GM23338 (cell line): ENCODE measurements at regions not wholly inside any gene's neighbourhood (a gene's known extent, or its start where the extent isn't known, plus 50 kb on each side); places are given as distances from the start of the nearest gene placed in this dataset.

Experiments used
- ATAC-seq: fragments of 200-7000 bp; cut with Tn5 transposase; 3 replicates; pipeline ENCODE4 v1.9.1; 2020
- DNase-seq: peaks from one replicate; pipeline ENCODE4 v3.0.0-alpha.2; 2015; ENCODE audit warnings: low spot score
- H2AFZ ChIP-seq: fragments of 200-600 bp; sonication (generic); 2 replicates; pipeline ENCODE4 v1.8.0; 2016; ENCODE audit warnings: antibody characterized with exemption, mild to moderate bottlenecking, moderate library complexity
- H3F3A ChIP-seq: fragments of 200-600 bp; sonication (generic); replicated peaks from 2 replicates; pipeline ENCODE4 v1.8.0; 2017; ENCODE audit warnings: antibody characterized with exemption, mixed run types, low read depth
- H3K27ac ChIP-seq: fragments of 200-600 bp; sonication (generic); 2 replicates; pipeline ENCODE4 v1.6.1; 2016; ENCODE audit warnings: low read depth
- H3K27me3 ChIP-seq: fragments of 200-600 bp; sonication (generic); 2 replicates; pipeline ENCODE4 v1.8.0; 2016; ENCODE audit warnings: mild to moderate bottlenecking, mixed run types, moderate library complexity; ENCODE audit not compliant: insufficient read depth
- H3K36me3 ChIP-seq: fragments of 200-600 bp; sonication (generic); 2 replicates; pipeline ENCODE4 v1.8.0; 2016; ENCODE audit warnings: mild to moderate bottlenecking; ENCODE audit not compliant: insufficient read depth
- H3K4me1 ChIP-seq: fragments of 200-600 bp; sonication (generic); 2 replicates; pipeline ENCODE4 v1.8.0; 2016; ENCODE audit warnings: mild to moderate bottlenecking, moderate library complexity; ENCODE audit not compliant: insufficient read depth
- H3K4me2 ChIP-seq: fragments of 200-600 bp; sonication (generic); 2 replicates; pipeline ENCODE4 v1.7.1; 2017; ENCODE audit warnings: mixed run types
- H3K4me3 ChIP-seq: fragments of 200-600 bp; sonication (generic); 2 replicates; pipeline ENCODE4 v1.6.1; 2016; ENCODE audit warnings: mixed run types
- H3K79me2 ChIP-seq: fragments of 200-600 bp; sonication (generic); replicated peaks from 2 replicates; pipeline ENCODE4 v1.8.0; 2017; ENCODE audit warnings: mild to moderate bottlenecking; ENCODE audit not compliant: insufficient read depth
- H3K9me2 ChIP-seq: fragments of 200-600 bp; sonication (generic); 2 replicates; pipeline ENCODE4 v1.8.0; 2017; ENCODE audit not compliant: insufficient read depth
- H4K20me1 ChIP-seq: fragments of 200-600 bp; sonication (generic); replicated peaks from 2 replicates; pipeline ENCODE4 v1.8.0; 2017; ENCODE audit warnings: mild to moderate bottlenecking; ENCODE audit not compliant: insufficient read depth
- H3K27ac Mint-ChIP-seq: 2 replicates; pipeline ENCODE4 v1.8.0; 2020; ENCODE audit warnings: inconsistent platforms, mild to moderate bottlenecking, moderate library complexity, mixed read lengths
- H3K27me3 Mint-ChIP-seq: 3 replicates; pipeline ENCODE4 v1.8.0; 2022; ENCODE audit warnings: low read depth, mild to moderate bottlenecking, moderate library complexity, mixed read lengths, inconsistent platforms; ENCODE audit not compliant: insufficient read depth, poor library complexity
- H3K36me3 Mint-ChIP-seq: 3 replicates; pipeline ENCODE4 v1.8.0; 2021; ENCODE audit warnings: low read depth, mild to moderate bottlenecking, inconsistent platforms, moderate library complexity, mixed read lengths
- H3K4me1 Mint-ChIP-seq: 3 replicates; pipeline ENCODE4 v1.8.0; 2020; ENCODE audit warnings: mild to moderate bottlenecking, inconsistent platforms, mixed read lengths
- H3K4me3 Mint-ChIP-seq: 3 replicates; pipeline ENCODE4 v1.8.0; 2021; ENCODE audit warnings: moderate library complexity, mild to moderate bottlenecking, inconsistent platforms, mixed read lengths
- H3K9me3 Mint-ChIP-seq: 3 replicates; pipeline ENCODE4 v1.8.0; 2020; ENCODE audit warnings: moderate library complexity, mild to moderate bottlenecking, inconsistent platforms, mixed read lengths
- EZH2phosphoT487 ChIP-seq: fragments of 200-600 bp; sonication (generic); IDR thresholded peaks from one replicate; pipeline ENCODE4 v1.8.1; 2018; ENCODE audit warnings: antibody characterized with exemption; ENCODE audit not compliant: unreplicated experiment
- NANOG ChIP-seq: IDR thresholded peaks from 2 replicates; pipeline ENCODE4 v1.6.1; 2016; ENCODE audit warnings: antibody characterized with exemption, borderline replicate concordance
- TF ChIP-seq, protein P1 (sequence below): fragments of 250-450 bp; sonication (Bioruptor Pico); IDR thresholded peaks from 2 replicates; pipeline ENCODE4 v1.5.0; 2020; ENCODE audit warnings: mild to moderate bottlenecking, moderate library complexity
- TF ChIP-seq, protein P2 (sequence below): IDR thresholded peaks from one replicate; pipeline ENCODE4 v1.6.1; 2018; ENCODE audit warnings: antibody characterized with exemption; ENCODE audit not compliant: unreplicated experiment

DNA sequence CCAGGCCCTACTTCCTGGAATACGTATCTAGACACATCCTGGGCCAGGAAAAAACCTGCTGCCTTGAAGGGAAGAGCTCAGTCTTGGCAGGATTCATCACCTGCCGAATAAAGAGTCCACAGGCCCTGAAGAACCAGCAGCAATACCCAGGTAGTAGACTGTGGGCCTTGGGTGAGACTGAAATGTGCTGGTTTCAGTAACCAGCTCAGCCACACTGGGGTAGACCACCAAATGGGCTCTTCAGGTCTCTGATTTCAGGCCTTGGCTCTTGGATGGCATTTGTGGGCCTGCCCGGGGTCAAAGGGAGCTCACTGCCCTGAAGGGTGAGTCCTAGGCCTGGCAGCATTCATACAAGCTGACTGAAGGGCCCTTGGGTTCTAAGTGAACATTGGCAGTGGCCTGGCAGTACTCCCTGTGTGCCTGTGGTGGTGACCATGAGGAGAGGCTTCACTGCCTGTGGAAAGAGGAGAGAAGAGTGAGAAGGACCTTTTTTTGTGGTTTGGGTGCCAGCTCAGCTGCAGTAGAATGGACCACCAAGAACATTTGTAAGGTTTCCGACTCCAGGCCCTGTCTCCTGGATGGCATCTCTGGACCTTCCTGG is 175.1 kb downstream of the ANKRD30B start (continued):
- TF ChIP-seq, protein P1, sequence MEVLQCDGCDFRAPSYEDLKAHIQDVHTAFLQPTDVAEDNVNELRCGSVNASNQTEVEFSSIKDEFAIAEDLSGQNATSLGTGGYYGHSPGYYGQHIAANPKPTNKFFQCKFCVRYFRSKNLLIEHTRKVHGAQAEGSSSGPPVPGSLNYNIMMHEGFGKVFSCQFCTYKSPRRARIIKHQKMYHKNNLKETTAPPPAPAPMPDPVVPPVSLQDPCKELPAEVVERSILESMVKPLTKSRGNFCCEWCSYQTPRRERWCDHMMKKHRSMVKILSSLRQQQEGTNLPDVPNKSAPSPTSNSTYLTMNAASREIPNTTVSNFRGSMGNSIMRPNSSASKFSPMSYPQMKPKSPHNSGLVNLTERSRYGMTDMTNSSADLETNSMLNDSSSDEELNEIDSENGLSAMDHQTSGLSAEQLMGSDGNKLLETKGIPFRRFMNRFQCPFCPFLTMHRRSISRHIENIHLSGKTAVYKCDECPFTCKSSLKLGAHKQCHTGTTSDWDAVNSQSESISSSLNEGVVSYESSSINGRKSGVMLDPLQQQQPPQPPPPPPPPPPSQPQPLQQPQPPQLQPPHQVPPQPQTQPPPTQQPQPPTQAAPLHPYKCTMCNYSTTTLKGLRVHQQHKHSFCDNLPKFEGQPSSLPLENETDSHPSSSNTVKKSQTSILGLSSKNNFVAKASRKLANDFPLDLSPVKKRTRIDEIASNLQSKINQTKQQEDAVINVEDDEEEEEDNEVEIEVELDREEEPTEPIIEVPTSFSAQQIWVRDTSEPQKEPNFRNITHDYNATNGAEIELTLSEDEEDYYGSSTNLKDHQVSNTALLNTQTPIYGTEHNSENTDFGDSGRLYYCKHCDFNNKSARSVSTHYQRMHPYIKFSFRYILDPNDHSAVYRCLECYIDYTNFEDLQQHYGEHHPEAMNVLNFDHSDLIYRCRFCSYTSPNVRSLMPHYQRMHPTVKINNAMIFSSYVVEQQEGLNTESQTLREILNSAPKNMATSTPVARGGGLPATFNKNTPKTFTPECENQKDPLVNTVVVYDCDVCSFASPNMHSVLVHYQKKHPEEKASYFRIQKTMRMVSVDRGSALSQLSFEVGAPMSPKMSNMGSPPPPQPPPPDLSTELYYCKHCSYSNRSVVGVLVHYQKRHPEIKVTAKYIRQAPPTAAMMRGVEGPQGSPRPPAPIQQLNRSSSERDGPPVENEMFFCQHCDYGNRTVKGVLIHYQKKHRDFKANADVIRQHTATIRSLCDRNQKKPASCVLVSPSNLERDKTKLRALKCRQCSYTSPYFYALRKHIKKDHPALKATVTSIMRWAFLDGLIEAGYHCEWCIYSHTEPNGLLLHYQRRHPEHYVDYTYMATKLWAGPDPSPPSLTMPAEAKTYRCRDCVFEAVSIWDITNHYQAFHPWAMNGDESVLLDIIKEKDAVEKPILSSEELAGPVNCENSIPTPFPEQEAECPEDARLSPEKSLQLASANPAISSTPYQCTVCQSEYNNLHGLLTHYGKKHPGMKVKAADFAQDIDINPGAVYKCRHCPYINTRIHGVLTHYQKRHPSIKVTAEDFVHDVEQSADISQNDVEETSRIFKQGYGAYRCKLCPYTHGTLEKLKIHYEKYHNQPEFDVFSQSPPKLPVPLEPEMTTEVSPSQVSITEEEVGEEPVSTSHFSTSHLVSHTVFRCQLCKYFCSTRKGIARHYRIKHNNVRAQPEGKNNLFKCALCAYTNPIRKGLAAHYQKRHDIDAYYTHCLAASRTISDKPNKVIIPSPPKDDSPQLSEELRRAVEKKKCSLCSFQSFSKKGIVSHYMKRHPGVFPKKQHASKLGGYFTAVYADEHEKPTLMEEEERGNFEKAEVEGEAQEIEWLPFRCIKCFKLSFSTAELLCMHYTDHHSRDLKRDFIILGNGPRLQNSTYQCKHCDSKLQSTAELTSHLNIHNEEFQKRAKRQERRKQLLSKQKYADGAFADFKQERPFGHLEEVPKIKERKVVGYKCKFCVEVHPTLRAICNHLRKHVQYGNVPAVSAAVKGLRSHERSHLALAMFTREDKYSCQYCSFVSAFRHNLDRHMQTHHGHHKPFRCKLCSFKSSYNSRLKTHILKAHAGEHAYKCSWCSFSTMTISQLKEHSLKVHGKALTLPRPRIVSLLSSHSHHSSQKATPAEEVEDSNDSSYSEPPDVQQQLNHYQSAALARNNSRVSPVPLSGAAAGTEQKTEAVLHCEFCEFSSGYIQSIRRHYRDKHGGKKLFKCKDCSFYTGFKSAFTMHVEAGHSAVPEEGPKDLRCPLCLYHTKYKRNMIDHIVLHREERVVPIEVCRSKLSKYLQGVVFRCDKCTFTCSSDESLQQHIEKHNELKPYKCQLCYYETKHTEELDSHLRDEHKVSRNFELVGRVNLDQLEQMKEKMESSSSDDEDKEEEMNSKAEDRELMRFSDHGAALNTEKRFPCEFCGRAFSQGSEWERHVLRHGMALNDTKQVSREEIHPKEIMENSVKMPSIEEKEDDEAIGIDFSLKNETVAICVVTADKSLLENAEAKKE (CRISPR knock-in tag): no peak
- TF ChIP-seq EZH2phosphoT487: no peak
- TF ChIP-seq, protein P2, sequence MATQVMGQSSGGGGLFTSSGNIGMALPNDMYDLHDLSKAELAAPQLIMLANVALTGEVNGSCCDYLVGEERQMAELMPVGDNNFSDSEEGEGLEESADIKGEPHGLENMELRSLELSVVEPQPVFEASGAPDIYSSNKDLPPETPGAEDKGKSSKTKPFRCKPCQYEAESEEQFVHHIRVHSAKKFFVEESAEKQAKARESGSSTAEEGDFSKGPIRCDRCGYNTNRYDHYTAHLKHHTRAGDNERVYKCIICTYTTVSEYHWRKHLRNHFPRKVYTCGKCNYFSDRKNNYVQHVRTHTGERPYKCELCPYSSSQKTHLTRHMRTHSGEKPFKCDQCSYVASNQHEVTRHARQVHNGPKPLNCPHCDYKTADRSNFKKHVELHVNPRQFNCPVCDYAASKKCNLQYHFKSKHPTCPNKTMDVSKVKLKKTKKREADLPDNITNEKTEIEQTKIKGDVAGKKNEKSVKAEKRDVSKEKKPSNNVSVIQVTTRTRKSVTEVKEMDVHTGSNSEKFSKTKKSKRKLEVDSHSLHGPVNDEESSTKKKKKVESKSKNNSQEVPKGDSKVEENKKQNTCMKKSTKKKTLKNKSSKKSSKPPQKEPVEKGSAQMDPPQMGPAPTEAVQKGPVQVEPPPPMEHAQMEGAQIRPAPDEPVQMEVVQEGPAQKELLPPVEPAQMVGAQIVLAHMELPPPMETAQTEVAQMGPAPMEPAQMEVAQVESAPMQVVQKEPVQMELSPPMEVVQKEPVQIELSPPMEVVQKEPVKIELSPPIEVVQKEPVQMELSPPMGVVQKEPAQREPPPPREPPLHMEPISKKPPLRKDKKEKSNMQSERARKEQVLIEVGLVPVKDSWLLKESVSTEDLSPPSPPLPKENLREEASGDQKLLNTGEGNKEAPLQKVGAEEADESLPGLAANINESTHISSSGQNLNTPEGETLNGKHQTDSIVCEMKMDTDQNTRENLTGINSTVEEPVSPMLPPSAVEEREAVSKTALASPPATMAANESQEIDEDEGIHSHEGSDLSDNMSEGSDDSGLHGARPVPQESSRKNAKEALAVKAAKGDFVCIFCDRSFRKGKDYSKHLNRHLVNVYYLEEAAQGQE: no peak

DNA sequence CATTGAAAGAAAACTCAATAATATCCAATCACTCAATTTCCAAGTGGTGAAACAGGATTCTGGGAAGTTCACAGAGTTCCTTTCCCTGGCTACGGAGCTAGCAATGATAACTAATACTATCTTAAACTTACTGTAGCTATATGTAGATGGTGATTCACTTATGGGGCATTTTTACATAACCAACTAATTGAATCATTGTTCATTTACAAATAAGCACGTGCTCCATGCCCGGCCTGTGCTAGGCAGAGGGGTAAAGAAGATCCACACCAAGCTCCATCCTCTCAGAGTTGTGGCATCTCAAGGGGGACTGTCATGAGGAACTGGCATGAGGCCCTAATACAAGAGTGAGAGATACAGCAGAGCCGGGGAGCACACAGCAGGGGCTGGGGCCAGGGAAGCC is 176.3 kb downstream of the ANKRD30B start:
- Histone ChIP-seq H3K4me3 (no peak overlapping the region), H3K9me2 (no peaks in the 10 kb centered on the region), H3K79me2 (no peaks in the 10 kb centered on the region), H2AFZ (no peak overlapping the region), H3K4me2 (no peak overlapping the region), H3K4me1 (no peaks in the 10 kb centered on the region), H4K20me1 (no peaks in the 10 kb centered on the region), H3K27ac (no peak overlapping the region), H3F3A (no peaks in the 10 kb centered on the region), H3K36me3 (peaks cover 2% of the 10 kb centered on the region), H3K27me3 (no peaks in the 10 kb centered on the region)
- ATAC-seq (no peak), DNase-seq (no peak)
- peaks cover 2% of the 10 kb centered on the region; the same call in 1 of the 3 replicates for H3K4me1 Mint-ChIP-seq
- no peak overlapping the region for H3K27ac Mint-ChIP-seq
- H3K36me3 Mint-ChIP-seq: peaks cover 27% of the 10 kb centered on the region
- peaks cover 5% of the 10 kb centered on the region for H3K27me3 Mint-ChIP-seq
- no peak overlapping the region for H3K4me3 Mint-ChIP-seq
- H3K9me3 Mint-ChIP-seq: peaks cover 94% of the 10 kb centered on the region
- TF ChIP-seq, protein P2: no peak
- TF ChIP-seq NANOG: no peak
